ENCODE measurements at regions not wholly inside any gene's neighbourhood (a gene's known extent, or its start where the extent isn't known, plus 50 kb on each side); places are given as distances from the start of the nearest gene placed in this dataset.

DNA sequence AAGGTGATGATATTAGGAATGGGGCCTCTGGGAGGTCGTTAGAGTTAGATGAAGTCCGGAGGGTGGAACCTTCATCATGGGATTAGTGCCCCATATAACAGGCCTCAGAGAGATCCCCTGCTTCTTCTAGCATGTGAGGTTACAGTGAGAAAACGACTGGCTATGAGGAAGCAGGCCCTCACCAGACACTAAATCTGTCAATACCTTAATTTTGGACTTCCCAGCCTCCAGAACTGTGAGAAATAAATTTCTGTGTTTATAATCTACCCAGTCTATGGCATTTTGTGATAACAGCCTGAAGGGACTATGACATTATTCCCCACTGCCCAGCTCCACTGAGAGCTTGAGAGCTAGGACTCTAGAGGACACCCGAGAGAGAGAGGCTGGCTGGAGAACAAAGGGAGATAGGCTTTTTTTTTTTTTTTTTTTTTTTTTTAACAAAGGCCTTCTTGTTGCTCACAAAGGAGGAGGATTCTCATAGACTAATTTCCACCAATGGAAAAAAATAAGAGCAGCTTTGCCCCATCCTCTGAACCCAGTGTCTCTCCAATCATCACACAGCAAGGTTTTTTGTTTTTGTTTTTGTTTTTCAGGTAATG is 87.8 kb upstream of the EEA1 start:
- Histone ChIP-seq H3K79me2 (ENCODE audit: insufficient read depth) (no peaks in the 10 kb centered on the region), H3K36me3 (replicated peaks in 1 of 2; ENCODE audit: control insufficient read depth in 1 of 2, insufficient read depth in 2 of 2, low read length in 1 of 2) (no peaks in the 10 kb centered on the region), H3K9me3 (no peaks in the 10 kb centered on the region), H3K27me3 (ENCODE audit: insufficient read depth) (no peaks in the 10 kb centered on the region), H3K9ac (no peak overlapping the region), H3K27ac (ENCODE audit: low read depth in 2 of 2, low read length in 1 of 2) (no peak overlapping the region), H3F3A (replicated peaks; ENCODE audit: insufficient read depth) (peaks cover 4% of the 10 kb centered on the region), H3K4me2 (no peak overlapping the region), H3K9me2 (no peaks in the 10 kb centered on the region), H2AFZ (ENCODE audit: low read depth) (no peak overlapping the region), H3K4me3 (ENCODE audit: low read depth in 2 of 2, low read length in 1 of 2) (no peak overlapping the region), H3K4me1 (ENCODE audit: control insufficient read depth in 1 of 2, insufficient read depth in 2 of 2, low read depth in 1 of 2, low read length in 1 of 2) (no peaks in the 10 kb centered on the region), H4K20me1 (ENCODE audit: insufficient read depth) (no peaks in the 10 kb centered on the region)
- ChIA-PET CTCF (interaction anchor here (0.6 kb wide), 1 partner anchor 370 kb away, joined by 4 read pairs; no protein-coding TSS in a partner anchor), POLR2A (no interaction called here)
- no peak for DNase-seq
- 49% methylated on average over 4 of the region's 4 CpGs for WGBS (ENCODE audit: low lambda C conversion rate)
- TF ChIP-seq YY1 (IDR thresholded peaks at IDR 0.05; ENCODE audit: low read depth): no peak
- TF ChIP-seq PBX3 (IDR thresholded peaks at IDR 0.05): no peak
- TF ChIP-seq FOXJ3 (CRISPR knock-in tag; IDR thresholded peaks at IDR 0.05): no peak

GRCh38 chr12:93018610-93019009 is 89.5 kb upstream of the EEA1 start:
- Histone ChIP-seq H3K4me1 (ENCODE audit: control insufficient read depth in 1 of 2, insufficient read depth in 2 of 2, low read depth in 1 of 2, low read length in 1 of 2) (no peaks in the 10 kb centered on the region), H2AFZ (ENCODE audit: low read depth) (no peak overlapping the region), H3K4me2 (no peak overlapping the region), H4K20me1 (ENCODE audit: insufficient read depth) (no peaks in the 10 kb centered on the region), H3K27me3 (ENCODE audit: insufficient read depth) (no peaks in the 10 kb centered on the region), H3K9ac (no peak overlapping the region), H3F3A (replicated peaks; ENCODE audit: insufficient read depth) (peaks cover 4% of the 10 kb centered on the region), H3K9me2 (no peaks in the 10 kb centered on the region), H3K4me3 (ENCODE audit: low read depth in 2 of 2, low read length in 1 of 2) (no peak overlapping the region), H3K27ac (ENCODE audit: low read depth in 2 of 2, low read length in 1 of 2) (no peak overlapping the region), H3K36me3 (replicated peaks in 1 of 2; ENCODE audit: control insufficient read depth in 1 of 2, insufficient read depth in 2 of 2, low read length in 1 of 2) (no peaks in the 10 kb centered on the region), H3K9me3 (no peaks in the 10 kb centered on the region), H3K79me2 (ENCODE audit: insufficient read depth) (no peaks in the 10 kb centered on the region)
- CTCF ChIA-PET: interaction anchor here (1.2 kb wide), 1 partner anchor 14 kb away, joined by 3 read pairs; no protein-coding TSS in a partner anchor
- DNase-seq: no peak
- POLR2A ChIA-PET: no interaction called here
- WGBS (ENCODE audit: low lambda C conversion rate): 63% methylated on average over 2 of the region's 2 CpGs
- TF ChIP-seq FOXJ3 (CRISPR knock-in tag; IDR thresholded peaks at IDR 0.05): no peak
- TF ChIP-seq EP300 (IDR thresholded peaks at IDR 0.05; ENCODE audit: borderline replicate concordance in 1 of 2, low read depth in 1 of 2, low read length in 1 of 2): no peak
- TF ChIP-seq CTCF (IDR thresholded peaks at IDR 0.05): no peak
- no peak for TF ChIP-seq RCOR1 (IDR thresholded peaks at IDR 0.05; ENCODE audit: low read length)
- no peak for TF ChIP-seq TAF1 (IDR thresholded peaks at IDR 0.05; ENCODE audit: borderline replicate concordance, low read depth, low read length)
- TF ChIP-seq GABPA (IDR thresholded peaks at IDR 0.05; ENCODE audit: low read depth): no peak
- no peak for TF ChIP-seq EZH2phosphoT487 (IDR thresholded peaks at IDR 0.05; ENCODE audit: borderline replicate concordance, low read depth)
- no peak for TF ChIP-seq MEF2A (IDR thresholded peaks at IDR 0.05; ENCODE audit: borderline replicate concordance, low read depth)
- TF ChIP-seq IRF3 (IDR thresholded peaks at IDR 0.05; ENCODE audit: low read depth, low read length): no peak
- TF ChIP-seq CHD2 (IDR thresholded peaks at IDR 0.05; ENCODE audit: low read length, partially characterized antibody): no peak
- no peak for TF ChIP-seq NFIC (IDR thresholded peaks at IDR 0.05; ENCODE audit: borderline replicate concordance)
- no peak for TF ChIP-seq SMC3 (IDR thresholded peaks at IDR 0.05; ENCODE audit: low read depth, low read length)
- no peak for TF ChIP-seq MXI1 (IDR thresholded peaks at IDR 0.05; ENCODE audit: low read depth, low read length)
- no peak for TF ChIP-seq USF1 (IDR thresholded peaks at IDR 0.05; ENCODE audit: borderline replicate concordance, low read depth)

Data from SK-N-SH (cell line).